NCI-H82 treated with DMSO at 0.1 percent for 48 hours (cell line): ENCODE measurements at regions not wholly inside any gene's neighbourhood (a gene's known extent, or its start where the extent isn't known, plus 50 kb on each side); places are given as distances from the start of the nearest gene placed in this dataset.
"Not testable (repeated sequence)": the region's sequence is repeated elsewhere in the genome, so short reads cannot be mapped to it uniquely, and the experiment has no call there.

ENCODE experiments used
- DNase-seq: peaks from one replicate; lab custom pipeline; 2025; ENCODE audit not compliant: unreplicated experiment; lab: John Stamatoyannopoulos, UW

DNA sequence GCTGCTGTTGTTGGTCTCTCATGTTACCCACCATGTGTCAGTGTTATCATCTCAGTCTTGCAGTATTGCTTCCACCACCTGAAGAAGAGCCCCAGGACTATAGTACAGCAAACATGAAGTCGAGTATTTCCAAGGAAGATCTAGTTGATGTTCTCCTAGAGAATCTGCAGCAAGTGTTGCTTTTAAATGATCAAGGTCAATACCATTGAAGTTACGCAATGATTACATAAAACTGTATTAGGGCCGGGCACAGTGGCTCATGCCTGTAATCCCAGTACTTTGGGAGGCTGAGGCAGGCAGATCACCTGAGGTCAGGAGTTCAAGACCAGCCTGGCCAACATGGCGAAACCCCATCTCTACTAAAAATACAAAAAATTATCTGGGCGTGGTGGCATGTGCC lies 173.9 kb downstream of the TJP1 start:
- not testable (repeated sequence) for DNase-seq

DNA sequence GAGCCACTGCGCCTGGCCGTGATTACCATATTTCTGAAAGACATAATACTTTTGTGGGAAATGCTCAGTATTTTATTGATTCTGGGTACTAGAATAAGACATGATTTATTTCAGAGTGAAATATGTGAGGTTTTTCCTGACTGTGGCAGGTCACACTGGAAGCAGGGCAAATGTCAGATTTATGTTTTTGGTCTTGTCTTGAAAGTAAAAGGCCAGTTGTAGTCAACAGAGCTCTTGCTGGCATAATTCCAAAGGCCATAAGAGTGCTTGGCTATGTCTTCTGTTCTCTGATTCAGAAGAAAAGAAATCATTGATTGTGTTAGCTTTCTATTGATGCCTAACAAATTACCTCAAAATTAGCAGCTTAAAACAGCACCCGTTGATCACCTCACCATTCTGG lies 176.4 kb downstream of the TJP1 start:
- DNase-seq: no peak

DNA sequence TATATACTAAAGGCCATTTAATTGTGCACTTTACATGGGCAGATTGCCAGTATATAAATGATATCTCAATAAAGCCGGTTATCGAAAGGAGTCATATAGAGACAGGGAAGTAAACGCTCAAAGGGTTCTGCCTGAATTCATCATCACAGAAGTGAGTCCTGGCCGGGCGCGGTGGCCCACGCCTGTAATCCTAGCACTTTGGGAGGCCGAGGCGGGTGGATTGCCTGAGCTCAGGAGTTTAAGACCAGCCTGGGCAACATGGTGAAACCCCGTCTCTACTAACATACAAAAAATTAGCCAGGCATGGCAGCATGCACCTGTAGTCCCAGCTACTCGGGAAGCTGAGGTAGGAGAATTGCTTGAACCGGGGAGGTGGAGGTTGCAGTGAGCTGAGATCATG lies 177.9 kb downstream of the TJP1 start:
- DNase-seq: not testable (repeated sequence)

DNA sequence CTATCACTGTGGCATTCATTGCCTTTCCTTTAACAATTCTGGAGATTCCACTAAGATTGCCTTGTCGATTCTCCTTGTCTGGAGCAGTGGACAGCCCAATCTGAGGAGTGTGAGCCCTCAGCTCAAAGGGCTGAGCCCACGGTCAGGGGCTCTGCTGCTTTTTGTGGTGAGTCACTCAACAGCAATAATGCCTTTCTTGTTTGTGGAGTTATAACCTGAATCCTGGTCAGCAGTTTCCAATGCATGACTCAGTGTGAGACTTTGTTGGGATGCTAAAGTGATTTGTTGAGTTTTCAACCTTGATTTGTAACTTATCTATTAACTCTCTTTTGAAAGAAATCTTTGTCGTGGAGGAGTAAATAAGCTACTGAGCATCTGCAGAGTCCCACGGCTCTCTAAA lies 183.5 kb downstream of the TJP1 start:
- DNase-seq: no peak

DNA sequence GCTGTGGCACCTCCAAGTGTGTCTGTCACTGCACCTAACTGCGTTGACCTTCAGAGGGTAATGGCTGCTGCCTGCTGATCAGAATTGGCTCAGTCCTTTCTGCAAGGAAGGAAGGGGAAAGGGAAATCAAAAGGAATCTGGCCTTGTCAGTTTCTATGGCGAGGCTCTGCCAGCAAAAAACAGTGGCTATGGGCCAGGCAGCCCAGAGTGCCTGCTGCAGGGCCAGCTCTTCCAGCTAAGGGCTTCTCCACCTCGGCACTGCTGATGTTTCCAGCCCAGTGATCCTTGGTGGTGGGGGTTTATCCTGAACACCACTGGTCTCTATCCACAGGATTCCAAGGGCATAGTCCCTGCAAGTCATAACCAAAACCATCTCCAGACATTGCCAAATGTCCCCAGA lies 184.3 kb downstream of the TJP1 start:
- DNase-seq: no peak

DNA sequence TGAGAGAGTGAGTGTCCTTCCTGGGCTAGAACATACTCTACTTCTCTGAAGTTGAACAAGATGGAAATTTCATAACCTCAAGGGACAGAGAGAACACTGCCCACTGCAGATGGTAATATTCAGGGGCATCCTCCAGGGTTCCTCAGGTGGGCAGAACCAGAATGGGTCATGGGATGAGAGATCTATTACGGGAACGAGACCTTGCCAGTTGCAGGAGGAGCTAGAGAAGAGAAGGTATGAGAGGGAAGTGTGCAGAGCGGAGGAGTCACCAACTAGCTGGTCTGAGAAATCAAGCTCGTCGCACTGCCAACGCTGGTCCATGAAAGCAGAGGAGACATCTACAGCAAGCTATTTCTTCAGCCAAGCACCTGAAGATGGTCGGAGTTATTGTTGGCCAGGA lies 184.7 kb downstream of the TJP1 start:
- DNase-seq: no peak

DNA sequence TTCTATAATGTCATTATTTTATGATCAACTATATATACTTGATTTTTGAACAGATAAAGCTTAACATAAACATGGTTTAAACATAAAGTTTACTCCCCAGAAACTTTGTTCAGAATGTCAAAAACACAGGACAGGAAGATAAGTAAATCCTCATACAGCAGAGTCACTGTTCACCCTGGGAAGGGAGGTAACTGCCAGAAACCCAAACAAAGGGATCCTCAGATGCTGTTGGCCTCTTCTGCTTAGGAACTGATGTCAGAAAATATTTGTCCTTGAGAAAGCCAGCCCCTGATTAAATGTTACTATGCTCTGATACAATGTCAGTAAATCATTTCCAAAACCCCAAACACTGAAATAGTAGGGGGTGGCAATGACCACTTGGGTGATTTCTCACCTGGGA lies 185.3 kb downstream of the TJP1 start:
- no peak for DNase-seq

DNA sequence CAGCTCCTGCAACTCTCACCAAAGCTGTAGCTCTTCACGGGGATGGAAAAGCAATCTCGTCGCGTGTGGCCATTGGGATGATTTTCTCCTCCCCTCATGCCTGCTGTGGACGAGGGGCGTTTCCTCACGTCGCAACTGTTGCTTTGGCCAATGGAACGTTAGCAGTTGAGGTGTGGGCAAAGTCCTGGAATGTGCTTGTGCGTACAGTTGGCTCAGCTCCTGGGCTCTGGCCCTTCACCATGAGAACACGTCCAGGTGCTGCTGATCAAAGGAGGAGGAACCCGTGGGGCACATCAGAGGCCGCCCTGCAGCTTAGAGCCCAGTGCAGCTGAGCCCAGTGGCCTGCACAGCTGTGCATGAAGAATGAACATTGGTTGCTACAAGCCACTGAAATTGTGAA lies 186.1 kb downstream of the TJP1 start:
- DNase-seq: no peak

DNA sequence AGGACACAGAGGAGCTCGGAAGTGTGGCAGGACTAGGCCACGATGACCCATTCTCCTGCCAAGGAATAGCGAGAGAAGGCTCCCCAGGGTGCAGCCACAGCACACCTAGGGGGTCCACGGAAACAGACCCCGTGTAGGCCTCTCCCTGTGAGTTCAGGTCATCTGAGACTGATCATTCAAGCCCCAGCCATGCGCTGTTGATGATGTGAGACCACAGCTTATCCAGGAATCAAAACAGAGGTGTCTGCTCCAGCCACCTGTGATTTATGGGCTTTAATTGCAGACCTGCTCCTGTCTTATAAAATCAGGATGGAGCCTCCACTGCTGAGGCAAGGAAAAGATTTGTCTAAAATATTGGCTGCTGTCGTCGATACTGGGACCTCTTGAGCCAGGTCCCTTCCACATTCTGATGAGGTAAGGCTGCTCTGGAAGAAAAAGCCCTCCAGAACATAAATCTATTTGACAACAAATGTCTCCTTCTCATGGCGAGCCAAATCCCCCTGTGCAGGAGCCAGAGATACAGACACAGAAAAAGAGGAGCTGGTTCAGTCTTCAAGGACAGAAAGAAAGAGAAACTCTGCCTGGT lies 186.7 kb downstream of the TJP1 start:
- DNase-seq: no peak

DNA sequence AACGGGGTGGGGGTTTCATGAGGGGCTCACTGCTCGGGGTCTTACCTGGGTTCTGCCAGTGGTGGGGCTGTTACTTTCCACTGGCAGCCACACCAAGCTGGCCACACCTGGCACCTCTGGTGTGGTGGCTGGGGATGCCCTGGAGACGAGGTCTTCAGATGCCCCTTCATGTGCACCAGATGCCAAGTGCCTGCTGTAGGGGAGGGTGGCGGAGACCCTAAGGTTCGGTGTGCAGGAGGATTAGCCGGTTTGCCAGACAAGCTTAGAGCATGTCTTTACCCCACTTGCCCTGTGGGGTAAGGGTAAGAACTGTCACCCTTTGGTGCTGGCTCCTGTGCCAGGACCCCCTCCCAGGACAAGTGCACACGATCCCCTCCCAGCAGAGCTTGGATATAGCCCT lies 188.3 kb downstream of the TJP1 start:
- DNase-seq: no peak

DNA sequence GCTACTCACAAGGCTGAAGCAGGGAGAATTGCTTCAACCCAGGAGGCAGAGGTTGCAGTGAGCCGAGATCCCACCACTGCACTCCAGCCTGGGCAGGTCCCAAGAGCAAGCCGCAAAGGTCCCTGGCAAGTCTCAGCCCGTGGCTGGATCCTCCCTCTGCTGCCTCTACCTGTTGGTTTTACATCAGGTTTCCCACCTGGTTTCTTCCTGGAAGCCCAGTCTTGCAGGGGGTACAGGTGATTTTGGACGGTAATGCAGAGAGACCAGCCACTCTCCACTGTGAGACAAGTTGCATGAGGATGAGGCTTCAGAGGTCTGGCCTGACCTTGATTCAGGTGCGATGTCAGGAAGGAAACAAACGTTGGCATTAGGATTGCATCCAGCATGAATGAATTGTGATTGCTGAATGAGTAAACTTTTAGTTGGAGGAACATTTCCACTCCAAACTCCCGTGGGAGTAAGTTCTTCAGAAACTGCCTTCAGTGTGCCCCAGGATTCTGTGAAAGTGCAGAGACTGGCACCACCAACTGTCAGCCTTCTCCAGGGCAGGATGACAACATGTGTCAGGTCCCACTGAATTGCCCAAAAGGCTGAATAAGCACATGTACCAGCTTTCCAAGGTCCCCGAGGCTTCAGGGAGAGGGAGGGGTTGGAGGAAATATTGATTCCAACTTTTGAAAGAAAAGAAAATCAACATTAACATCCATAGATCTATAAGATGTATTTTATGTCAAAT lies 189.4 kb downstream of the TJP1 start:
- DNase-seq: no peak

DNA sequence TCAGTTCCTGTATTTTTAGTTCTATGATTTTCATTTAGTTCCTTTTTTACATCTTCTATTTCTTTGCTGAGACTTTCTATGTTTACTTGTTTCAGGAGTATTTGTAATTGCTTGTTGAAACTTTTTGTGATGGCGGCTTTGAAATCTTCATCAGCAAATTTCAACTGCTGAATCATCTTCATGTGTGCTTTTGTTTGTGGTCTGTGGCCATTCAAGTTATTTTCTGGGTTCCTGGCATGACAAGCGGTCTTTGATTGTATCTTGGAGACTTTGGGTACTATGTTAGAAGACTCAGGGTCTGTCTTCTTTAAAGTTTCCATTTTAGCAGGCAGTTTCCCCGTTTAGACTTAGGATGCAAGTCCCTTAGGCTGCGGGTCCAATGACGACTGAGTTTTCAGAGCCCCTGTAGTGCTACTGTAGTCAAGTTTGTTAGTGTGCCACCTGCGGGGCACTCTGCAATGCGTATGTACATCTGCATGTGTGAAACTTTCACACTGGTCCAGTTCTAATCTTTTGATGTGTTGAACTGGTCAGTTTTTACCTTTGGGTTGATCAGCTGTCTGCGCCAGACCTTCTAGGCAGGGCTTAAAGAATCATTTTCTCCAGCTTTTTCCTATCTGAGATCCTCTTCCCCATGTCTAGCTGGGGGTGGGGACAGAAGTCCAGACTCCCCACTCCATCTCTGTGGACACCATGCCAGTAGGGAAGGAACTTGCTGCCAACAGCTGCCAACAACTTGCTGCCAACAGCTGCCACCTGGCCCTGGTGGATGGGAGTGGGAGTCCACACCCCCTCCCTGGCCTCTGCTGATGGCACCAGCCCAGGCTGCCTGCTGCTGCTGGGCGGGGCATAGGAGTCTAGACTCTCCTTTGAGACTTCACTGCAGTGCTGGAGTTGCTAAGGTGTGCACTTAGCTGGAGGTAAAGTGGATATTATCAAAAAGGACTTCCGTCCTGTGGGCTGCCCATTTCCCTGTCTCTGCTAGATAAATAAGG lies 190.9 kb downstream of the TJP1 start:
- DNase-seq: no peak

DNA sequence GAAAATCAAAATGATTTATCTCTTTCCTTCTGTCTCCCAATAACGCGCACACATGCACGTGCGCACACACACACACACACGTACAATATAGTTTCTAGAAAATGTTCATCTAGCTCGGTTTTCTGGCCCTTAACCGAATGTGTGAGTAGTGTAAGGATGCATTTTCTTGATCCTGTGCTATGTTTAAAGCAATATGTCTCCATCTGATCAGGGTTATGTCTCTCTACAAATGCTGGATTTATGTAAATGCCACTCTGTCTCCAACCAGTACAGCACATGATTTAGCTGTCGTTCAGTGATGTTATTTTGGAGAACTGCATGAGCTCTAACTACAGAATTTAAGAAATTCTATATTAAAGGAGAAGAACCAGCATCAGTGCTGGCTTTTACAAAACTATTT lies 198.0 kb downstream of the TJP1 start:
- no peak for DNase-seq

DNA sequence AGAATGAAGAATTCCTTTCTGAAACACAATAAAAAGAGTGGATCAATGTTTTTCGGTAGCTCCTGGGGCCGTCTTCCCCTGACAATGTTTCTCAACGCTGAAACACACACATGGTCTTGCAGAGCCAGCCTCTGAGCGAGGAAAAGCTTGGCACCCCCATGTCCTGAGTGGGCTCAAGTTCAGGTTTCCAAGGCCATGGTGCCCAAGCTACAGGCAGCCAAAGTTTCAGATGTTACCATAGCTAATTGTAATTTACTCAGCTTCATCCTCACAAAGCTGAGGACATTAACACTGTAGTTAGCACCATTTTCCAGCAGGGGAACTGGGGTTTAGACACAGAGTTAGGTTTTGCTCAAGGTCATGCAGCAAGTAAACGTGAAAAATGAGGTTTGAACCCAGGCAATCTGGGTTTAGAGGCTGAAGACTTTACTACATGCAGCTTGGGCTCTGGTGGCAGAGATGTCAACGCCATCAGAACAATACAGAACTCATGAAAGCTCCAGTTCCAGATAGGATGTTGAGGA lies 199.1 kb downstream of the TJP1 start:
- DNase-seq: no peak

DNA sequence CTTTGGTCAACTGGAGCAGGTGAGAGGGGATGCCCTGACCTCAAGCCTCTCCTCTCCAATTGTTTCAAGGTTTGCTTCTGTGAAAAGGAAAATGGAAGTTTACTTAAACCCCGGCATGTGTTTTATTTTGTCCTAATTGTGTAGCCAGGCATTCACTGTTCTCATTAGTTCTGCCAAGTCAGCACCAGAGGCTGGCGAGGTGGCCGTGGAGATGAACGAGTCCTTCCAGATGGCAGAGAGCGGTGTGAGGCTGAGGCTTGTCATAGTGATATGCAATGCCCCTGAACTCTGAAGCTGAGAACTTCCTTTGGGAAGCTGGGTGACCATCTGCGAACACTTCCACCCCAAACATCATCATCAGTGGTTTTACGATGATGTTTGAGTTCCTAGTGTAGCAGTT lies 199.6 kb downstream of the TJP1 start:
- DNase-seq: no peak

DNA sequence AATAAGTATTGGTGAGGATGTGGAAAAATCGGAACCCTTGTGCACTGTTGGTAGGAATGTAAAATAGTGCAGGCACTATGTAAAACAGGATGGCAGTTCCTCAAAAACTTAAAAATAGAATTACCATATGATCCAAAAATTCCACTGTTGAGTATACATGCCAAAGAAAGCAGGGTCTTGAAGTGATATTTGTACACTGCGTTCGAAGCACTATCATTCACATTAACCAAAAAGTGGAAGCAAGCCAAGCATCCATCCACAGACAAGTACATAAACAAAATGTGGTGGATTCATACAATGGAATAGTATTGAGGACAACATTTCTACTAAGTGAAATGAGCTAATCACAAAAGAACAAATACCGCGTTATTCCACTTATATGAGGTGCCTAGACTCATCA lies 200.7 kb downstream of the TJP1 start:
- no peak for DNase-seq

DNA sequence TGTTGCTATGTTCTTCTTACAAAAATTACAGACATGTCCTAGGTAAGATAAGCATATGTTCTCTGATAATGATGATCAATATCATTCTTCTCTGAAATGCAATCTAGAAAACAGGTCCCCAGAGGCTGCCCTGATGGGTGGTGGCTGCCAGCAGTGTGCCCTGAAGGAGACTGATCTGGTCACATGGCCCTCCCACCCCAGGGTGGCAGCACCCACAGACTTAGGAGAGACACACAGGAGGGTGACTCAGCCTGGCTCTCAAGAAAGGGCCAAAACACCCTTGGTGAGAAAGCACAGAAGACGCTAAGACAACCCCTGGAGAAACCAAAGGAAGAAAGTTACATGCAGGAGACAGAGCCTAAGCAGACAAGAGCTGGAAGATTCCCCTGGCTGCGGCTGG lies 203.7 kb downstream of the TJP1 start:
- DNase-seq: no peak

DNA sequence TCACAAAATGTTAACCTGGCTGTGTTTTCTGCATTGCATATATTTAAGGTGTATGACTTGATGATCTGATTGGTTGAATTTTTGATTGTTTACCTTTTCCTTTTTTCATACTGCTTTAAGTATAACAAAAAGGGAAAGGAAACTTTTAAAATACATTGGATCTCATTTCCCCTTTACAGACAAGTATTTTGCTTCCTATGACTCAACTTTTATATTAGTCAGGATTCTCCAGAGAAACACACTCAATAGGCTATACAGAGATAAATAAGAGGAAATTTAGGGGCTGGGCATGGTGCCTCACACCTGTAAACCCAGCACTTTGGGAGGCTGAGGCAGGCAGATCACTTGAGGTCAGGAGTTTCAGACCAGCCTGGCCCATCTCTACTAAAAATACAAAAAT lies 205.8 kb downstream of the TJP1 start:
- DNase-seq: no peak

DNA sequence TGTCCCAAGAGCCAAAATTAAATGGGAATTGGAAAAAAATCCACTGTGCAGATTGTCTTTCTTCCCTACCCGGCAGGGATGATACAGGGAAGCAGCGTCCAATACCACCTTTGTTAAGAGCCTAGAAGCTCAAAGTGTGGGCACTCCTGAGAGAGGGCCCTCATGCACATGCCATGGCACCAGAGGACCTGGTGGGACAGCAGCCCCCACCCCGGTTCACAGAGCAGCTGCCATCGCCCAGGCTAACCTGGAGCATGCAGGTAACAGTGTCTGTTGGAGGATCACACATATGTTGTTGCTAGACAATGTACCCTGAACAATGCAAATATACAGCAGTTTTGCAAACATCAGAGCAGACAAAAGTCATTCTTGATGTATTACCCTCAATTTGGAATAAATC lies 206.5 kb downstream of the TJP1 start:
- DNase-seq: no peak

DNA sequence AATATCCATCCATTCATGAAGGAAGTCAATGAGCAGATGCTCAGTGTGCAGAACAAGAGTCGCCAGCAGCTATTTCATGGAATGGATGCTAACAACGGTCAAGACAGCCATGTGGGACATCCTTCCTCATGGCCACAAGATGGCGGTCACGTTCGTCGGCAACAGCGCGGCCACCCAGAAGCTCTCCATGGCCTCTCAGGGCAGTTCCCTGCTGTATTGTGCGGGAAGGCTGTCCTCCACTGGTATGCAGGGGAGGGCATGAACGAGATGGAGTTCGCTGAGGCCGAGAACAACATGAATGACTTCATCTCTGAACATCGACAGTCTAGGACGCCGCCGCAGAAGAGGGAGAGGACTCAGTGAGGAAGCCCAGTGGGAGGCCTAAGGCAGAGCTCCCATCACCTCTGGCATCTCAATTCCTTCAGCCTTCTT lies 208.3 kb downstream of the TJP1 start:
- DNase-seq: no peak

DNA sequence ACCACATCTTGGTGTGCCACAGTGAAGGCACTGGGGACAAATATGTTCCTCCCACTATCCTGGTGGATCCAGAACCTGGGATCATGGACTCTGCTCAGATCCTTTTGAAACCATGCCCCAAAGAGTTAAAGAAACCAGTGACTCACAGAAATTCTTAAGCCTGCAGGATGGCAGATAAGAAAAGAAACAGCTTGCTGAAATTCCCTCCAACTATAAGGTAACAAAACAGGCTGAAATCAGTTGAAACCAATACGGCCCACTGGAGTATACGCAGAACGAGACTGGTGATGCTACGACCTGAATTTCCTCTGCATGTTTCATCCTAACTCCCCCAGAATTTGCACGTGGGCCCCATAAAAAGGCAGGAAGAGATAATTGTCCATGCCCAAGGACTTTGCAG lies 209.6 kb downstream of the TJP1 start:
- DNase-seq: no peak

DNA sequence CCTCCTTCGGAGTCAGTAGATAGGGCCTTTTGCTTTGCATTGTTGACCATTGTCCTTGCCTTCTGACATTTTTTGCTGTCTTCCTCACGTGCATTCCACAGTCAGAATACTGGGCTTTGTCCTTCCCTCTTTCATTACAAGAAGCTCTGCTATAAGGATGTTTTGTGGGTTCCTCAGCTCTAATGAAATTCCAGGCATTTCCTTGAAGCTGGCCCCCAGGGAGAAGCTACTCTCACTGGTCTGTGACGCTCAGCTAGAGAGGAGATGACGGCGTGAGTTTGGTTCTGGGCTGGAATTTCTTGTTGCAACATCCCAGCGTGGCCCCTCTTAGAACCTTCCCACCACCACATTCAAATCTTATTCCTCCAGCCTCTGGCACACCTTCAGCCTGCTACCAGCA lies 210.2 kb downstream of the TJP1 start:
- DNase-seq: no peak
